Keratinocyte (primary cell): ENCODE measurements at regions not wholly inside any gene's neighbourhood (a gene's known extent, or its start where the extent isn't known, plus 50 kb on each side); places are given as distances from the start of the nearest gene placed in this dataset.

ENCODE experiments used
- DNase-seq: peaks from one replicate; pipeline ENCODE4 v3.0.0-alpha.2; 2011; ENCODE audit warnings: low read depth, missing footprints, low spot score
- FAIRE-seq: peaks from 2 replicates; lab custom pipeline; 2011; peaks lifted over from hg19 to GRCh38; lab: Jason Lieb, UNC
- H2AFZ ChIP-seq: 2 replicates; pipeline ENCODE4 v1.6.0; 2012; ENCODE audit warnings: low read length, control low read depth, inconsistent platforms; ENCODE audit not compliant: control insufficient read depth
- H3K27ac ChIP-seq: 2 replicates; pipeline ENCODE4 v1.5.1; 2011; ENCODE audit warnings: low read length; ENCODE audit not compliant: control insufficient read depth, insufficient read depth
- H3K27me3 ChIP-seq: 3 replicates; pipeline ENCODE4 v1.6.0; 2011; ENCODE audit warnings: low read length; ENCODE audit not compliant: control insufficient read depth, insufficient read depth; ENCODE audit errors: extremely low read depth
- H3K36me3 ChIP-seq, 2 experiments: 2 replicates in 1 of 2; 3 replicates in 1 of 2; pipeline ENCODE4 v1.5.1; 2011; ENCODE audit warnings: low read length in 2 of 2, mild to moderate bottlenecking in 1 of 2; ENCODE audit not compliant: control insufficient read depth in 2 of 2, insufficient read depth in 2 of 2; ENCODE audit errors: extremely low read depth in 1 of 2
- H3K4me1 ChIP-seq: 3 replicates; pipeline ENCODE4 v1.5.1; 2011; ENCODE audit warnings: low read length; ENCODE audit not compliant: control insufficient read depth, insufficient read depth; ENCODE audit errors: extremely low read depth
- H3K4me2 ChIP-seq: 3 replicates; pipeline ENCODE4 v1.6.0; 2011; ENCODE audit warnings: low read depth, low read length; ENCODE audit not compliant: control insufficient read depth, insufficient read depth; ENCODE audit errors: extremely low read depth
- H3K4me3 ChIP-seq, 3 experiments: fragments of 200-600 bp in 1 of 3; sonication (generic) in 1 of 3; 2 replicates in 2 of 3; 3 replicates in 1 of 3; pipeline ENCODE4 v1.5.1; 2011 to 2016; ENCODE audit warnings: low read length in 3 of 3, mild to moderate bottlenecking in 3 of 3, control low read depth in 2 of 3, inconsistent platforms in 1 of 3, low read depth in 1 of 3, mixed read lengths in 1 of 3, mixed run types in 1 of 3, moderate library complexity in 1 of 3; ENCODE audit not compliant: control insufficient read depth in 2 of 3, insufficient read depth in 2 of 3; ENCODE audit errors: extremely low read depth in 1 of 3
- H3K79me2 ChIP-seq: 2 replicates; pipeline ENCODE4 v1.6.0; 2012; ENCODE audit warnings: low read length; ENCODE audit not compliant: control insufficient read depth, insufficient read depth
- H3K9ac ChIP-seq: 3 replicates; pipeline ENCODE4 v1.6.0; 2011; ENCODE audit warnings: low read length; ENCODE audit not compliant: control insufficient read depth, insufficient read depth; ENCODE audit errors: extremely low read depth
- H3K9me1 ChIP-seq: 3 replicates; pipeline ENCODE4 v1.6.0; 2011; ENCODE audit warnings: low read length; ENCODE audit not compliant: control insufficient read depth, insufficient read depth; ENCODE audit errors: extremely low read depth
- H3K9me3 ChIP-seq: 2 replicates; pipeline ENCODE4 v1.5.1; 2012; ENCODE audit warnings: low read depth, low read length; ENCODE audit not compliant: control insufficient read depth
- H4K20me1 ChIP-seq: 3 replicates; pipeline ENCODE4 v1.6.0; 2011; ENCODE audit warnings: low read length; ENCODE audit not compliant: control insufficient read depth, insufficient read depth; ENCODE audit errors: extremely low read depth
- CTCF ChIP-seq, 3 experiments: IDR thresholded peaks in 1 of 3; conservative IDR thresholded peaks in 1 of 3; optimal IDR thresholded peaks in 1 of 3; 2 replicates in 2 of 3; 3 replicates in 1 of 3; pipeline versions ENCODE3 to v1.5.1; 2011; ENCODE audit warnings: low read length in 3 of 3, mild to moderate bottlenecking in 3 of 3, moderate library complexity in 2 of 3, control low read depth in 1 of 3, inconsistent platforms in 1 of 3; ENCODE audit not compliant: insufficient read depth in 2 of 3; ENCODE audit errors: extremely low read depth in 1 of 3
- EZH2 ChIP-seq: IDR thresholded peaks from one replicate; pipeline ENCODE4 v1.6.1; 2012; ENCODE audit warnings: inconsistent platforms, mild to moderate bottlenecking, low read length, moderate library complexity
- dilution Hi-C: fragments of 300-500 bp; cut with MboI; formaldehyde crosslinking; loops from one replicate; pipeline ENCODE4 v1.7.0; 2020; ENCODE audit warnings: low sequenced_read_pairs; ENCODE audit not compliant: extremely low pct_ligation_motif_present

DNA sequence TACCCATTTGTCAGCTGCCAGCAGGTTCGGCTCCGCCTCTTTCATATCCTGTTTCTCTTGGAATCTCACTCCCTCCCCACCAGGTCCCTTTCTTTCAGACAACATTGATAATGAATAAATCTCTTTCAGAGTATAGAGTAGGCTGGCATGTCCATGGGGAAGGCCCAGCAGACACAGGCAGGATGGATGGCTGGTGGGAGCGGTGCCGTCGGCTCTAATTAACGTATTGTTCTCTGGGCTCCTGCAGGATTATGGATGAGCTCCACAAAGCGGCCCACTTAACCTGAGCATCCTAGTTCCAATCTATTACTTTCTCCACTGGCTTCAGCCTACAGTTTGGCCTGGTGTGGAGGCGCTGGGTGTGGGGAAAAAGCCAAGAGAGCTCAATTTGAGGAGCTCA, 588.0 kb downstream of the BUD13 start:
- Histone ChIP-seq H3K9ac (no peak overlapping the region), H3K4me2 (no peak overlapping the region), H3K79me2 (no peaks in the 10 kb centered on the region), H3K4me1 (no peaks in the 10 kb centered on the region), H3K4me3 (no peak overlapping the region), H3K9me1 (no peaks in the 10 kb centered on the region), H4K20me1 (no peaks in the 10 kb centered on the region), H3K27me3 (no peaks in the 10 kb centered on the region), H3K27ac (no peak overlapping the region), H3K36me3 (no peaks in the 10 kb centered on the region), H2AFZ (no peak overlapping the region), H3K9me3 (no peaks in the 10 kb centered on the region)
- FAIRE-seq (no peak), DNase-seq (no peak)
- dilution Hi-C loops: no loop called here
- TF ChIP-seq EZH2 (no peak), CTCF (optimal IDR thresholded peaks at IDR 0.05 in 1 of 3, IDR thresholded peaks at IDR 0.05 in 1 of 3, conservative IDR thresholded peaks at IDR 0.05 in 1 of 3; ENCODE audit: extremely low read depth in 1 of 3, insufficient read depth in 2 of 3, low read length in 3 of 3) (no peak)

- Histone ChIP-seq H3K9me1 (no peaks in the 10 kb centered on the region), H4K20me1 (no peaks in the 10 kb centered on the region), H3K27me3 (no peaks in the 10 kb centered on the region), H3K36me3 (no peaks in the 10 kb centered on the region), H3K9me3 (no peaks in the 10 kb centered on the region), H3K4me1 (no peaks in the 10 kb centered on the region), H2AFZ (no peak overlapping the region), H3K79me2 (no peaks in the 10 kb centered on the region), H3K4me2 (no peak overlapping the region), H3K4me3 (no peak overlapping the region), H3K27ac (no peak overlapping the region), H3K9ac (no peak overlapping the region)
- DNase-seq: no peak
- dilution Hi-C loops: no loop called here
- TF ChIP-seq CTCF (optimal IDR thresholded peaks at IDR 0.05 in 1 of 3, IDR thresholded peaks at IDR 0.05 in 1 of 3, conservative IDR thresholded peaks at IDR 0.05 in 1 of 3; ENCODE audit: extremely low read depth in 1 of 3, insufficient read depth in 2 of 3, low read length in 3 of 3) (no peak), EZH2 (no peak)
- no peak for FAIRE-seq
Measured at GRCh38 chr11:116182356-116182966, 590.3 kb downstream of the BUD13 start.
